ENCODE measurements at regions not wholly inside any gene's neighbourhood (a gene's known extent, or its start where the extent isn't known, plus 50 kb on each side); places are given as distances from the start of the nearest gene placed in this dataset.

DNA sequence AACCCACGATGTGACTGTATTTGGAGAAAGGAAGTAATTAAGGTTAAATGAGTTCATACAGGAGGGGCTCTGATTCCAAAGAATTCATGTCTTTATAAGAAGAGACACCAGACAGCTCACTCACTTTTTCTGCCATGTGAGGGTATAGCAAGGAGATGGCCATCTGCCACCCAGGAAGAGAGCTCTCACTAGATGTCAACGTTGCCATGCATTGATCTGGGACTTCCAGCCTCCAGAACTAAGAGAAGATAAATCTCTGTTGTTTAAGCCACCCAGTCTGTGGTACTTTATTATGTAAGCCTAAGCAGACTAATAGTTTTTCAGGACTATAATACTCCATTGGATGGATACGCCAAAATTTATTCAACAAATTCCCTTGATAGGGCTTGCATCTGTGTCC lies 89.8 kb upstream of the RAD23B start:
- intact Hi-C loops (cut with DNase I), result no loop called here
- Histone ChIP-seq H3K4me1 (ENCODE audit: insufficient read depth) (no peaks in the 10 kb centered on the region), H3K27ac (no peak overlapping the region), H3K9me3 (no peaks in the 10 kb centered on the region), H3K36me3 (no peaks in the 10 kb centered on the region), H3K27me3 (no peaks in the 10 kb centered on the region), H3K4me3 (no peak overlapping the region)
- TF ChIP-seq POLR2A (IDR thresholded peaks at IDR 0.05) (no peak), EP300 (IDR thresholded peaks at IDR 0.05) (no peak)
- TF ChIP-seq, protein P1, sequence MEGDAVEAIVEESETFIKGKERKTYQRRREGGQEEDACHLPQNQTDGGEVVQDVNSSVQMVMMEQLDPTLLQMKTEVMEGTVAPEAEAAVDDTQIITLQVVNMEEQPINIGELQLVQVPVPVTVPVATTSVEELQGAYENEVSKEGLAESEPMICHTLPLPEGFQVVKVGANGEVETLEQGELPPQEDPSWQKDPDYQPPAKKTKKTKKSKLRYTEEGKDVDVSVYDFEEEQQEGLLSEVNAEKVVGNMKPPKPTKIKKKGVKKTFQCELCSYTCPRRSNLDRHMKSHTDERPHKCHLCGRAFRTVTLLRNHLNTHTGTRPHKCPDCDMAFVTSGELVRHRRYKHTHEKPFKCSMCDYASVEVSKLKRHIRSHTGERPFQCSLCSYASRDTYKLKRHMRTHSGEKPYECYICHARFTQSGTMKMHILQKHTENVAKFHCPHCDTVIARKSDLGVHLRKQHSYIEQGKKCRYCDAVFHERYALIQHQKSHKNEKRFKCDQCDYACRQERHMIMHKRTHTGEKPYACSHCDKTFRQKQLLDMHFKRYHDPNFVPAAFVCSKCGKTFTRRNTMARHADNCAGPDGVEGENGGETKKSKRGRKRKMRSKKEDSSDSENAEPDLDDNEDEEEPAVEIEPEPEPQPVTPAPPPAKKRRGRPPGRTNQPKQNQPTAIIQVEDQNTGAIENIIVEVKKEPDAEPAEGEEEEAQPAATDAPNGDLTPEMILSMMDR (IDR thresholded peaks at IDR 0.05), result no peak
- DNase-seq, result no peak
- 64 to 65% (median 65%) methylated on average over 3 of the region's 3 CpGs for WGBS, 3 donors

DNA sequence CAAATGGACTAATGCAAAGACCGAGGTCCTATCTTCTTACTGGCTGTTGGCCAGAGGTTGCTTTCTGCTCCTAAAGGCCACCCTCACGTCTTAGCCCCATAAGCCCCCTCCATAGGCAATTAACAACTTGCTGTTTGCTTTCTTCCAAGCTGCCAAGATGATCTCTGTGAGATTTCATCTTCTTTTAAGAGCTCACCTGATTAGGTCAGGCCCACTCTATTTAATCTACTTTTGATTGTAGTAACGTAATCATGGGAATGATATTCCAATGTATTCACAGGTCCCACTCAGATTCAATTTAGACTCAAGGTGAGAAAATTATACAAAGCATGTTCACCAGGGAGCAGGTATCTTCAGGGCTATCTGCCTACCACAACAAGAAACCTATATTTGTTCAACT lies 84.4 kb upstream of the RAD23B start:
- intact Hi-C loops (cut with DNase I), result loop anchor here in 1 of 4 donors (5.0 kb wide), 1 partner anchor 981 kb away; no protein-coding TSS in a partner anchor
- no peaks in the 10 kb centered on the region for H3K9me3 ChIP-seq

DNA sequence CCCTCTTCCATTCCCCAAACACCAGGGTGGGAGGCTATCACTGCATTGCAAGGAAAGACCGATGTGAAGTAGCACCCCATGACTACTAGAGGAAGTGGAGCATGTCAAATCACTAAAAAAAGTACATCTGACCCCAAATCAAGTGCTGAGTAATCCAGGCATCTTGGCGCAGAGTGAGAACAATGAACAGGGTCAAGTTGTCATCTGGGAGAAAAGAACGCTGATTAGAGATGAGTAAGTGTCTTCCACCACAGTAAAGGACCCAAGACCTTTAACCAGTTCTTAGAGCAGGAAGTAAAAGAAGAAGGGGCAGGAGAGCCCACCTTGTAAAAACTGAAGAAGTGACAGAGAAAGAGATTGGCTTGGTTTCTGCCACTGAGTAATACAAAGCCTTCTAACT lies 75.0 kb upstream of the RAD23B start:
- no peaks in the 10 kb centered on the region for H3K4me1 ChIP-seq (ENCODE audit: insufficient read depth)
- no peak overlapping the region for H3K27ac ChIP-seq
- no peak overlapping the region for H3K4me3 ChIP-seq
- H3K27me3 ChIP-seq, result no peaks in the 10 kb centered on the region
- DNase-seq, result no peak
- TF ChIP-seq EP300 (IDR thresholded peaks at IDR 0.05) (no peak), POLR2A (IDR thresholded peaks at IDR 0.05) (no peak)
- TF ChIP-seq, protein P1 (IDR thresholded peaks at IDR 0.05), result no peak
- WGBS, 3 donors, result 76 to 79% (median 79%) methylated on average over 3 of the region's 3 CpGs
- H3K36me3 ChIP-seq, result no peaks in the 10 kb centered on the region
- no peaks in the 10 kb centered on the region for H3K9me3 ChIP-seq
- intact Hi-C loops (cut with DNase I), result no loop called here

More for the DNA sequence above, 84.4 kb upstream of the RAD23B start:
- no peak for DNase-seq
- whole genome bisulfite sequencing, 3 donors, result 78 to 84% (median 83%) methylated on average over 3 of the region's 3 CpGs
- TF ChIP-seq EP300 (IDR thresholded peaks at IDR 0.05) (no peak), POLR2A (IDR thresholded peaks at IDR 0.05) (no peak)
- TF ChIP-seq, protein P1 (IDR thresholded peaks at IDR 0.05), result no peak
- Histone ChIP-seq H3K27ac (no peak overlapping the region), H3K4me3 (no peak overlapping the region), H3K36me3 (no peaks in the 10 kb centered on the region), H3K4me1 (ENCODE audit: insufficient read depth) (no peaks in the 10 kb centered on the region), H3K27me3 (no peaks in the 10 kb centered on the region)

DNA sequence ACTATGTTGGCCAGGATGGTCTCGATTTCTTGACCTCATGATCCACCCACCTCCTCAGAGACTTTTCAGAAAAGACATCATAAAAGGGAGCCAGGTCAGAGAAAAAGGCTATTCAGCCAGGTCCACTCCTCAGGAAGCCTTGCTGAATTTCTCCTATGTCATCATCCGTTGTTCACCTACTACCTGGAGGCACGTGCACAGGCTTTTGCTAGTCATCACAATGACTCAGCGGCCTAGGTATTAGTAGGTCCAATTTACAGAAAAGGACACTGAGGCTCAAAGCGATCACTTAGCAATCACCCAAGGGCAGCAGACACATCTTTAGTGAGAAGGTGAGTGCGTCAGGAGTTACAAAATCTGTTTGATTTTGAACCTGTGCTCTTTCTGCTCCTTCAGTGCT lies 72.3 kb upstream of the RAD23B start:
- Histone ChIP-seq H3K36me3 (no peaks in the 10 kb centered on the region), H3K27me3 (no peaks in the 10 kb centered on the region), H3K4me3 (no peak overlapping the region), H3K4me1 (ENCODE audit: insufficient read depth) (no peaks in the 10 kb centered on the region), H3K27ac (no peak overlapping the region), H3K9me3 (no peaks in the 10 kb centered on the region)
- DNase-seq, result no peak
- 94 to 96% (median 95%) methylated on average over 6 of the region's 6 CpGs for WGBS, 3 donors
- no peak for TF ChIP-seq POLR2A (IDR thresholded peaks at IDR 0.05)
- no peak for TF ChIP-seq EP300 (IDR thresholded peaks at IDR 0.05)
- intact Hi-C loops (cut with DNase I), result no loop called here

DNA sequence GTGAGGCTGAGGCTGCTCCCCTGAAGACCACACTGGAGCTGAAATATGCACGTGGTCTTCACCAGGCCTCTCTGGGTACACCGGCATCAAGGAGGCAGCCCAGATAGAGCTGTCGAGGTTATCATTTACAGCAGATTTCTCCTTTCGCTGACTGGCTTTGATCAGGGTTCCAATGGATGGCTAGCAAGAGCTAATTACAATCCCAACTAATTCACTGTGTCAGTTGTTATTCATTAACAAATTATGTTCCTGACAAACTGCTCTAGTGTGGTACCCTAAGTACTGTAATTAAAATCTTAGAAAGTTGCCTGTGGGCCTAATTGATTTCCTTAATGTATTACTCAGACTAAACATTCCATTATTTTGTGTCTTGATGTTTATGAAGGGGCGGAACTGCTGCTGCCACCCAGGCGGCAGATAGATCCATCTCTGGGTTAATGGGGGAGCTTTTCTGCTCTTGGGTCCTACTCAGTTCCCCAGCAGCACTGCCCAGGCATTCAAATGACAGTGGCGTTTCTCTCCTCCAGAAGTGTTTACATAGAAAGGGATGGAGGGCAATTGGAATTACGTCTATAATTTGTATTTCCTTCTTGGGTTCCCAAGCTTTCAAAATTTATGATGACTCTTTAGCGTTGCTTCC lies 71.7 kb upstream of the RAD23B start:
- Histone ChIP-seq H3K36me3 (no peaks in the 10 kb centered on the region), H3K9me3 (no peaks in the 10 kb centered on the region), H3K27ac (no peak overlapping the region), H3K27me3 (no peaks in the 10 kb centered on the region), H3K4me3 (no peak overlapping the region), H3K4me1 (ENCODE audit: insufficient read depth) (no peaks in the 10 kb centered on the region)
- intact Hi-C loops (cut with DNase I), result no loop called here
- 60 to 63% (median 62%) methylated on average over 9 of the region's 9 CpGs for WGBS, 3 donors
- DNase-seq, result no peak
- TF ChIP-seq, protein P1 (IDR thresholded peaks at IDR 0.05), result no peak
- no peak for TF ChIP-seq EP300 (IDR thresholded peaks at IDR 0.05)
- TF ChIP-seq POLR2A (IDR thresholded peaks at IDR 0.05), result no peak
